Erythroblast (primary cell): ENCODE measurements at regions not wholly inside any gene's neighbourhood (a gene's known extent, or its start where the extent isn't known, plus 50 kb on each side); places are given as distances from the start of the nearest gene placed in this dataset.

ENCODE experiments used
- GATA1 ChIP-seq: IDR thresholded peaks from 2 replicates; pipeline ENCODE4 v1.6.1; 2011; ENCODE audit warnings: low read depth, mild to moderate bottlenecking, control low read depth, low read length, moderate library complexity
- POLR2A ChIP-seq: IDR thresholded peaks from 2 replicates; pipeline ENCODE4 v1.6.1; 2011; ENCODE audit warnings: mild to moderate bottlenecking, low read length

- TF ChIP-seq POLR2A: no peak
- no peak for TF ChIP-seq GATA1
Measured at GRCh38 chr4:119851649-119852048, 215.0 kb downstream of the MAD2L1 start.
